Mammary epithelial cell (primary cell): ENCODE measurements at regions not wholly inside any gene's neighbourhood (a gene's known extent, or its start where the extent isn't known, plus 50 kb on each side); places are given as distances from the start of the nearest gene placed in this dataset.
"Not testable (repeated sequence)": the region's sequence is repeated elsewhere in the genome, so short reads cannot be mapped to it uniquely, and the experiment has no call there.

Experiments
- CTCF ChIP-seq, 2 donors: IDR thresholded peaks in 1 of 2; conservative IDR thresholded peaks in 1 of 2; 2 replicates each; pipeline ENCODE4 v1.5.1; 2011 to 2012; ENCODE audit warnings: inconsistent platforms in 2 of 2, low read length in 2 of 2, mild to moderate bottlenecking in 2 of 2, control low read depth in 1 of 2, low read depth in 1 of 2; ENCODE audit not compliant: insufficient read depth in 1 of 2; ENCODE audit errors: extremely low read depth in 1 of 2
- EZH2 ChIP-seq: IDR thresholded peaks from 2 replicates; pipeline ENCODE4 v1.6.1; 2012; ENCODE audit warnings: low read length, inconsistent platforms, borderline replicate concordance

GRCh38 chr1:98108378-98108777 lies 187.5 kb upstream of the DPYD start:
- not testable (repeated sequence) for TF ChIP-seq CTCF (conservative IDR thresholded peaks at IDR 0.05 in 1 of 2, IDR thresholded peaks at IDR 0.05 in 1 of 2; ENCODE audit: extremely low read depth in 1 of 2, insufficient read depth in 1 of 2, low read depth in 1 of 2, low read length in 2 of 2); EZH2
